Non-pigmented ciliary epithelial cell (primary cell): ENCODE measurements at regions not wholly inside any gene's neighbourhood (a gene's known extent, or its start where the extent isn't known, plus 50 kb on each side); places are given as distances from the start of the nearest gene placed in this dataset.

Experiments
- DNase-seq: peaks from one replicate; pipeline ENCODE4 v3.0.0-alpha.2; 2010; ENCODE audit warnings: low read depth

DNA sequence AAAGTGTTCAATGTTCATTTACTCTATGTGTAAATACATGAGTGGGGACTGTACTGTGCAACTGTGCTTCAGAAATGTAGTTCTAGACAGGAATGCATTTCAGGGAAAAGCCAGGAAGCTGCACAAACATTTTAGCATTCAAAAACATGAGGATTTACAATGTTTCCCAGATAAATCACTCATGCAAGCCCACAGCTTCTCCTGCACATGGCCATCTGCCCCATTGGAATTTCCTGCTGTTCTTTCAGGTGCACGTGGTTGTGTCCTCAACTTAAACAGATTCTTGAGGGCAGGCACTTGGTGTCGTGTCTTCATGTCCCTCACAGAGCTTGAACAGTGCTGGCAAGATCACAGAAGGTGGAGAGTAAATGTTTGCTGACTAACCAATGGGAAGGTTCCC lies 101.5 kb downstream of the UNC5CL start:
- no peak for DNase-seq

DNA sequence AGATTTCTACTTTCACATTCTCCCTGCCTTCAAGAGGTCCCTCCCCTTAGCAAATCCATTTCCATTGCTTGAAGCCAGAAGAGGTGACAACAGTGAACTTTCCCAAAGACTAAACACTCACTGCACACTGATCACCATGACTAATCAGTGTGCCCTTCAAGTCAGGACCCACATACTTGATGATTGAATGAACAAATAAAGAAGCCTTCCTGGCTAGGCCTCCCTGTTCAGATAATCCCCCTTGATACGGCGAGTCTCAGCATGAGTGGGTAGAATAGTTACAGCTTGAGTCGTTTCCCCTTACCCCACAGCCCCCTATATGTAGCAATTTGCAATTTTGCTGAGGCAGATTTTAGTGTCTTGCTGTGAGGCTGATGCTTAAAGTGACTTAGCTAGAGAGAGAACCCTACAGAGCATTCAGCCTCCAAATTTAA lies 102.2 kb downstream of the UNC5CL start:
- DNase-seq, result peak; percentile 90

DNA sequence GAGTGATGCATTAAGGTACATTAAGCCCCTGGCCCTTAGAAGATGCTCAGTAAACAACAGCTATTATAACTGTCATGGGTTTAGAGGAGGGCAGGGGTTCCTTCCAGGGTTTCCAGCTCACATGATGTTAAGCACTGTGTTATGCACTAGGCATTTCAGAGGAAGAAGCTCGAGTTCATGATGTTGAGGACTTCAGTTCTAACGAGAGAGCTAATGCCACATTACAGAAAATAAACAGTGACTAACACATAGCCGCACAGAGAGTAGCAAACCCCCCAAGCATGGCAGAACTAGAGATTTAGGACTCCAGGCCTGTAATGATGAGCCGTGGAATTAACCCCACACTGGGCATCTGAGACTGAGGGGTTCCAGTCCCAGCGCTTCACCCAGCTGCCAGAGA lies 105.2 kb downstream of the UNC5CL start:
- no peak for DNase-seq

DNA sequence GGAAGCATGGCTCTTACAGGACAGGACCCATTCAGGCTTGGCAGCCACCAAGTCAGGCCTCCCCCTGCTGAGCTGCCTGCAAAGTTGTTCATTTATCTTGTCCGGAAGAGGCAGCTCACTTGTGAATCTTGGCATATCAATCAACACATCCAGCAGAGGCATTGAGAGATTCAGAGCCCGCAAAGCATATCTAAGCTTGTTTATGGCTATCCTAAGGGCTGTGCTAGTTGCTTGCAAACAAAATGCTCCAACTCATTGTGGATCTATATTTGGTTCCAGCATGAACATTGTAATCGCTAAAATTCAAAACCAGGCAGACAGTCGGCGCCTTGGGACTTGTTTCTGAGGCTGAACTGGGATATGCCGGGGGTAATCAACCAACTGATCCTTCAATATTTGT lies 106.1 kb downstream of the UNC5CL start:
- no peak for DNase-seq

DNA sequence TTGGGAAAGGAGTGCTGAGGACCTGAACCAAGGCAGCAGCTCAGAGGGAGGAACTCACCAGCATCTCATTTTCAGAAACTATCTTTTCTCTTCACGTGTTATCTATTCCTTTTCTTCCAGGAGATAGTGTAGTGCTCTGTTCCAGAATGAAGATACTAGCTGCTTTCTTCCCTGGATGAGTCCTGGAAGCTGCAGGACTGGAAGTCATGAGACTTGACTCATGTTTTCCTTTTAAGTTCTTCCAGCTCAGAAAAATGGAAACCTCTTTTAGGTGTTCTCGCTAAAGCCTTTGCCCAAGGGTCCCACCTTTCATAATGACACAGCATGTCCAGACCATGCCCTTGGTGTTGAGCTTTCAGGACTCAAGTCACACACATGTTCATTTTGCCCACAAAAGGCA lies 106.7 kb downstream of the UNC5CL start:
- no peak for DNase-seq

DNA sequence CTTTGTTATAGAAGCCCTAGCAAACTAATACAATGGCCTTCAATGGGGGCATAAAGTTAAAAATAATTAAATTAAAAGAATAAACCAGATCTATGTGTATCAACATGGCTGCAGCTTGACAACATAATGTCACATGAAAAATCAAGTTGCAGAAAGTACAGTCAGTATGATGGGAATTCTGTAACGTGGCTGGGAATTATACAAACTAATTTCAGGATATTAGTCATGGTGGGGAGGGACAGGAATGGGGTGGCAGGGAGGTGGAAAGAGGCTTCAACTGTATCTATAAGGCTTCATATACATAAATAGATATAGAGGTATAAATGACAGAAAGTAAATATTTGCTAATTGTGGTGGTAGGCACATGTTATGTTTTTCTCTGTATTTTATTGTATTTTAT lies 107.1 kb downstream of the UNC5CL start:
- no peak for DNase-seq

DNA sequence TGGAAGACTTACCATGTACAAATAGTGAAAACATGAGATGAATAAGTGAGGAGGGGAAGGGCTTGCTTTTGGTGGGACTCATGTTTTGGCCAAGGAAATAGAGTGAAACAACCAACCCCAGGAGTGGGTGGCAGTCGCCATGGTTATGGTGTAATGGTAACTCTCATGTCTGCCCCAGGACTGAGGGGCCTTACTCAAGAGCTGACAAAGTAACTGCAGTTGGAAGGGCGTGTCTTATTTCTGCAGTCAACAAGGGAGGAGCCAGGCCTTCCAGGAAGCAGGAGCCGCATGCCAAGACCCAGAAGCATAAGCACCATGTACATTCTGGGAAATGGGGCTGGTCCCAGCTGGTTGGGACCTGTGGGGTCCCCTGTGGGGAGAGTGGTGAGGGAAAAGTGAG lies 108.5 kb downstream of the UNC5CL start:
- DNase-seq, result no peak

DNA sequence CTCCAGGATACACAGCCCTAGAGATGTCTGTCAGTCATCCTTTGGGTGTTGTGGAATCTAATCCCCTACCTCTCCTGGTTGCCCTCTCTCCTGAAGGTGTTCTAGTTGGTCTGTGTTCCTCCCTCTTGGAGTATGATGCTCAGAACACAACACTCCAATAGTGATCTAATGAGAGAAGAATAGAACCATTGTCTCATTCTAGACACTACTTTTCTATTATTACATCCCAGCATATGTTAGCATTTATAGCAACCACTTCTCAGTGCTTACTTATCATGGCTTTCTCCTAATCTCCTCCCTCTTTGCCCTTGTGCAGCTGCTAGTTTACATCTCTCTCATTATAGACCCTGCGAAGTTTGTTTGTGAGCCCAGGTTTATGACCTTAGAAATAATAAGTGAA lies 109.0 kb downstream of the UNC5CL start:
- no peak for DNase-seq

DNA sequence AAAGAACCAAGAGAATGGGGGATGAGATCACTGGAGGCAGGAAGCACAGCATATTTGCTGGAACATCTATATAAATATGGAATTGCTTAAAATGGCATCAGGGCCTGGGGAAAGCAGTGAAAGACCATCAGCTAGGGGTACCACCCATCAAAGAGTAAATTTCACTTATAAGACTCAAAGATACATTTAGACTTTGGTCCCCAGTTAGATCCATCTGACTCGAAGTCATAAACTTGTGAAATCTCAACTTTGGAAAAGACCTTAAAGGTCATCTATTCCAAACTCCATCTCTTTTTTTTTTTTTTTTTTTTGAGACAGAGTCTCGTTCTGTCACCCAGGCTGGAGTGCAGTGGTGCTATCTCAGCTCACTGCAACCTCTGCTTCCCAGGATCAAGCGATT lies 109.8 kb downstream of the UNC5CL start:
- no peak for DNase-seq

DNA sequence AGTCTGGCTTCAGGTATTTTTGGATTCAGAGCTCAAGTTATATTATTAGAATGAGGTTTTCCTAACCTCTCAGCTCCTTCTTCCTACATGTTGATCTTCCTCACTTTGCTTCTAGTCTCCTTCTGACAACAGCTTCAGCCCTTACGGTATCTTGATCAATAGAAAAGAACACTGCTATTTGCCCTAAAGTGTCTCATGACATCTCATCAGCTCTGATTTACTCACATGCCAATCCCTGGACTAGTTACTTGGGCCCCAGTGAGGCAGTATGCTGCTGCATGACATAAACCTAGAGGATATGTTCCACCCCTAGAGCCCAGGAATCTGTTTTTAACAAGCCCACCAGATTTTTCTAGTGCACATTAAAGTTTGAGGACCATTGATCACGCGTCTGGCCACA lies 110.3 kb downstream of the UNC5CL start:
- DNase-seq, result no peak

DNA sequence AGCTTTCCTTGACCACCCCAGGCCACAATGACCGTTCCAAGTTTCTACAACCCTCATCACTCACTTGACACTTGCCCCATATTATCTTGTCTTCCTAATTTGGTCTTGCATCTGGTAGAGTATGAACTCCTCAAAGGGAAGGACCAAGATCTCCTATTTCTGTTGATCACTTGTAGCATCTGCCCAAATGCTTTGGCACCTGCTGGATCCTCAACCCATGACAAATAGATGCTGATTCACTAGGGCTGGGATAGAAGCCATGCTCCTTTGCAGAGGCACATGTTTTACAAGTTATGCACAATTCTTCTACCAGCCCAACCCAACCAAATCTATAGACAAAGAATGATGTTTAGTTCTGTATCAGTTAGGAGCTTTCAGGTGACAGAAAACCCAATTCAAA lies 110.7 kb downstream of the UNC5CL start:
- no peak for DNase-seq

DNA sequence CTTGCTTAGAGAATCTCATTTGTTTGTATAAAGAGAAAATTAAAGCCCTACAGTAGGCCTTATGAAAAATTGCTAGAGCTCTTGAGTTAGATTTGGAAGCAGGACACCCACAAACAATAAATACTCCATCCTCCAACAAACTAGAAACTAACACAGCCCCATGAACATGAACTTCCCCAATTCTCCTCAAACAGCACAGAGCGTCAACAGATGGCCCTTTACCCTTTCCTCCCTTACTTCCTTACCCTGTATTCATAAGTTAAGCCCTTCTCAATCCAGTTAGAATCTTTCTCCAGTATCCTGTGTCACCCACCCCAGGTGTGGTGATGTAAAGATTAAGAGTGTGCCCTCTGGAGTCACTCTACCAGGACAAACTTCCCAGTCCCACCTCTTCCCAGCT lies 113.7 kb downstream of the UNC5CL start:
- DNase-seq, result no peak

DNA sequence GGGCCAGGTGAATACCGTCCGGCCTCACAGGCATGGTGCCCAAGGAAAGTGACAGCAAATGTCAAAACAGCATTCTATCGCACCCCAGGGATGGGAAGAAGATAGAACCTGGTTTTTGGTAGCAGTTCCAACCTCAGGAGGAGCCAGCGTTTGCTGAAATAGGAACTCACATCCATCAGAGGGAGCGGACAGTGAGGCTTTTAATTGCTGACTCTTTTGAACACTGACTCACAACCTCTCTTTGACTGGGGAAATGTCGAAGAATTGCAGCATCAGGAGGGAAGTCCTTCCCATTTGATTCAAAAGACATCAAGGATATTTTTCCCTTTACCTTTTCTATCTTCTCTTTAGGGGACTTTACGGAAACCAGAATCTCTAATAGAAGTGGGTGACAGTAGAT lies 114.2 kb downstream of the UNC5CL start:
- no peak for DNase-seq

DNA sequence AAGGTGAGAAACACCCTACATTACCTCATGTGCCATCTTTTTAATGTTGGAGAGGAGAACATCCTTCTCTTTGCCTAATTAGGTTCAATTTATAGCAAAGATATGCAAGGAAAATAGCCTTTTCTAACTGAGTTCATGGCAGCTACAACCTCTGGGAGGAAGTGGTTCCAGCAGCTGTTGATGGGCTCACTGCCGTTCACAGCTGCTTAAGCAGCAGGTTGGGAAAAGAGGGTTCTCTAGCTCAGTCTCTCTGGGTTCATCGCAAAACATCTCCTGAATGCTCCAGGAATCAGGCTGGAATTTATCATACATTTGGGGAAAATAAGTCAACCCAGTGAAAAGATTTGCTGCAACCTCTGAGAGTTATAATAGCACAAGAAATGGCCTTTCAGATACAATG lies 115.1 kb downstream of the UNC5CL start:
- no peak for DNase-seq

DNA sequence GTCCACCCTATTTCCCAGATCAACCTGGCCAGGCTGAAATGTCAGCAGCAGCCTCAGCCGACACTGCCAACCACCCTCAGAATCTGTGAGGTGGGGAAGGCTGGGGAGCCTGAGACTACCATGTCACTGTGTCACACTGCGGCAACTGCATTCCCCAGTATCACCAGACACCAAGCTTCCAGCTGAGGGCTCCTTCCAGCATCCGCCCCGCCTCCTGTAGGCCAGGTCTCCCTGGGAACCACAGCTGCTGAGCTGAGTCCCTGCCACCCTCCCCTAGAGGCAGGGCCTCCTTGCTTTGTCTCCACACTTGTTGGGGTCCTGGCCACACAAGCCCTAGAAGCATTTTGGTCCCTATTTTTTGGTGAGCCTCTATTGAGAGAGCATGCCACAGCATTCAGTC lies 115.7 kb downstream of the UNC5CL start:
- no peak for DNase-seq

DNA sequence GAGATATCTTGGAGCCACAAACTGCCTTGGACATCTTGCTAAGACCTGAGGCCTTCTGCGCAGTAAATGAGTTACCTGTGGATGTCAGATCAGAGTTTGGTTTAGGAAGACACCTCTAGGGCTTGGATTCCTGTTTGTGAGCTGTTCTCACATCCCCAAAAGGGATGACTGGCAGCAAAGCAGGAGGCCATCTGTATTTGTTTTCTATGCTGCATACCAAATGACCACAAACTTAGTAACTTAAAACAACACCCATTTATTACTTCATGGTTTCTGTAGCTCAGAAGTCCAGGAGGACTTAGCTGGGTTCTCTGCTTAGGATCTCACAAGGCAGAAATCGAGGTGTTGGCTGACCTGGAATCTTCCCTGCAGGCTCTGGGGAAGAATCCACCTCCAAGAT lies 116.7 kb downstream of the UNC5CL start:
- DNase-seq, result no peak

DNA sequence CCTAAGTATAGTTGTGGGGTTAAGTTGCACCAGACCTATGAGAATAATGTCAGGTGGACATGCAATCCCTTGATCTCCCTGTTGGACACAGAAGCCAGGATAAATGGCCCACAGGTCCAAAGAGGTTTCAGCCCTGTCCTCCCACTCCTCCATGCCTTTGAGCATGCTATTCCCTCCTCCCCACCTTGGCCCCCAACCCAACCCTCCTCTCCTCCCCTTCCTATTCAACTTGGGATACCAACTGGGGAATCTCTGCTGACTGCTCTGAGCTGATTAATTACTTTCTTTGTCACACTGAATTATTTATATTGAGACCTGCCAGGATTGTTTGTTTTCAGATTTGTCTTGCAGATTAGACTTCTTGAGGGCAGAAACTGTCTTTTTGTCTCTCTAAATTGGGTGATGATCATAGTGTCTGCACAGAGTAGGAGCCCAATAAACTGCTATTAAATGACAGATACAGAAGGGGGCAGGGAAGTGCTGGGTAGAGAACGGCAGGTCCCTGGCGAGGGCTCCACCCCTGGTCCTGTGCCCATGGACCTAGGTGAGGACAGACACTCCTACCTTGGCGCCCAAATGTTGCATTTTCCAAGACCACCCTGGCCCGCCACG lies 120.9 kb downstream of the UNC5CL start:
- no peak for DNase-seq

DNA sequence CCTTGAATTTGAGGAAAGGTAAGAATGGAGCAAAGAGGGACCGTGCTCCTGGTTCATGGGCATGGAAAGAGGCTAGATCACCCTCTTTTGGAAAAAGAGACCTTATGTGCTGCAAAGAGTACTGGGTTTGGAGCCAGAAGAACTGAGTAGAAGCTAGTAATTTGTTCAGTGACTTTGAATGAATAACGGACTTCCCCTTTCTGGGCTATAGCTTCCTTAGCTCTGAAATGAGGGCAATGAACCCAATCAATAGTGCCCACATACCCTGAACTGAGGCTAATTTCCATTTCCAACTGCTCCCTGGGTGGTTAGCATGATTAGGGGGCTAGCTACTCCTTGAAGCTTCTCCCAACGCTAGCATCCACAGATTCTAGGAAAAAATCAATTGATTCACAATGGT lies 121.4 kb downstream of the UNC5CL start:
- DNase-seq, result no peak

DNA sequence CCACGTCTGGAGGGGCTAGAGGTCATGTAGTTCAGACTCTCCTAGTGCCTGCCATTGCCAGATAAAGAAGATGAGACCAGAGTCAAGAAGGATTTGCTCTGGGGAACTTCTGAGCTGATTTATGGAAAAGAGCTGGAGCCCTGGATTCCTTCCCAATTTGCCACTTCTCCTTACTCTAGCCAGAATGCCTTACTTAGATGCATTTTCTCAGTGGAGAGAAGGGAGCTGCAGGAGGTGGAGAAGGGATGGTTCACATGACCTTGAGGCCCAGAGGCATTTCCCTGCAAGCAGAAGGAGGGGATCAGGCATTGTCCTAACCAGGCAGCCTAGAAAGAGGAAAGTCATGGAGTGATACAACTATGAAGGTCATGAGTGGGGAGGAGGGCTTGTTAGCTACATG lies 122.2 kb downstream of the UNC5CL start:
- no peak for DNase-seq

DNA sequence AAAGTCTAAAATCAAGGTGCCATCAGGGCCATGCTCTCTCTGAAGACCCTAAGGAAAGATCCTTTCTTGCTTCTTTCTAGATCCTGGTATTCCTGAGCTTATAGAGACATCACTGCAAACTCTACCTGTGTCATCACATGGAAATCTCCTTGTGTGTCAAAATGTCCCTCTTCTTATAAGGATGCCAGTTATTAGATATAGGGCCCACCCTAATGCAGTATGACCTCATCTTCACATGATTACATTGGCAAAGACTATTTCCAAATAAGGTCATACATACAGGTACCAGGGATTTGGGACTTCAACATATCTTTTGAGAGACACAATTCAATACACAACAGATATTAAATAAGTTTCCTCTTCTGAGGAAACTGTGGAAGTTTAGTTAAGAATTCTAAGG lies 123.9 kb downstream of the UNC5CL start:
- DNase-seq, result no peak

DNA sequence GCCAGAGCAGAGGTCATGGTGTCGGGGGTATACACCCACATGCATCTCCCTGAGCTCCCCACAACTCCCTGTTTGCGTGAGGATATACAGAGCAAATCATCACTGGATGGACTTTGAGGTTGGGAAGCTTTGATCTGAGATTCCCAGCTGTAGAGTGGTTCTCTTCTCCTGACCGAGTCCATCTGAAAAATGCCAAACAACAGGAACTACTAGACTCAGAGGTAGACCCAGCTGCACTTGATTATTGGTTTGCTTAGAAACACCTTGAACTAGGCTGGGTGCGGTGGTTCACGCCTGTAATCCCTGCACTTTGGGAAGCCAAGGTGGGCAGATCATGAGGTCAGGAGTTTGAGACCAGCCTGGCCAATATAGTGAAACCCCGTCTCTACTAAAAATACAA lies 125.0 kb downstream of the UNC5CL start:
- no peak for DNase-seq

DNA sequence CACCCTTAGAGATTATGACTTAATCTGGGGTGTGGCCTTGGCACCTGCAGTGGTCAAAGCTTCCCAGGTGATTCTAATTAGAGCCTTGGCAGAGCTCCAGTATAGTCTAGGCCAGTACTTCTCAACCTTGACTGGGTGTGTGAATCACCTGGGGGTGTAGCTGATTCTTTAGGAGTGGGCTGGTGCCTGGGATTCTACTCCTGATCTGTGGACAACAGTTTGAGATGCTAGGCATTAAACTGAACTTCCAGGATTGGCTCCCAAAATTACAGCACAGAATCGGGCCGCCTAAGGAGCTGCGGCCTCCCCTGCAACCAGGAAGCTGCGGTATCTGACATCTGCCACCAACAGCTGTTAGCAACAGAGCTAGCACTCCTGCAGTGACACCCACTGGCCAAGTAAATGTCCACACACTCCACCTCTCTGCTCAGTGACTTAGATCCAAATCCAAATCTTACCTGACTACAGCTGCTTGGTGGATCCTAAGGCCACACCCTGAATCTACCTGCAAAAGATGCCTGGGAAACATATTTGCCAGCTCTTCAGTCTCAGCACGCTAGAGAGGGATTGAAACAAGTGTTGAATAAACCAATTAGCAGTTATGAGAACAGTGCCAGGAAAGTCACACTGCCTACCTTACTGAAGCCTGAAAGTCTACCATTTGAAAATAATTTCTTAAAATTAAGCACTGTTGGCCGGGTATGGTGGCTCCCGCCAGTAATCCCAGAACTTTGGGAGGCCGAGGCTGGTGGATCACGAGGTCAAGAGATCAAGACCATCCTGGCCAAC lies 126.7 kb downstream of the UNC5CL start:
- DNase-seq, result no peak

DNA sequence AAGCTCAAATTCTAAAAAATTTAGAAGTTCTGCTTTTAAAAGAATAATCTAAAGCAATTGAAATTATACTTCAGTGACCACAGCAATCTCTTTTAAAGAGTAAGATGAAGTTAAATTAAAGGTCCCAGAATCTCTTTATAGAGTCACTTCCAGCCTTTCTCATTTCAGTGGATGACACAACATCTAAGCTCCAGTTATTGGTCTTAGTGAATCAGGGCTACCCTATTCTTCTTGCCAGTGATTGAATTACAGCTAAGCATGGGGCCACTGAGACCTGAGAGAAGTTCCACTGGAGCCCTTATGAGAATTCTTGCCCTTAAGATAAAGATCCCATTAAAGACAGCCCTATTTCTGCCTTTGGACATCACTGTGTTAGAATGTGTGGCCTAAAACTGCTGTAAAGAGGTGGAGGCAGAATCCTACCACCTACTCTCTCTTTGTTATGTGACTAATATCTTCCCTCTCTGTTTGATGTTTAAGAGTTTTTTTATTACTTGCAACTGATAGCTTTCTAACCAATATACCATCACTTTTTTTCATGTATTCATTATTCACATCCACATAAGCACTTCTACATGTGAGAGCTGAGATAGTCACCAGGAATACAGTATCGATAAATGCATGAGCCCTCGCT lies 128.6 kb downstream of the UNC5CL start:
- no peak for DNase-seq

DNA sequence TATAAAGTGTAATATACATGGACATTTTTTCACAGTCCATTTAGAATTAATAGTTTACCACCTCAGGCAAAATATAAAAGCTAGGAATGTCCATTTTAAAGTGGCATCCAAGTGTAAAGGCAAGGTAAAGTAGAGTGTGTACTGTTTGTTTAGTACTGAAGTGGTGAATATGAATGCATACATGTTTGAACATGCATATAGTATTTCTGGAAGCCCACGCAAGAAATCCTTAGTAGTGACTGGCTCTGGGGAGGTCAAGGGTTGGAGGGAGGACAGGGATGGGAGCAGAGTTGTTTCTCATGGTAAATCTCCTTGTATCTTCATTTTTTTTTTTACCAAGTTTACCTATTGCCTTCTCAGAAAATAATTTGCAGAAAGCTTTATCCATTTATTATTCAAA lies 129.2 kb downstream of the UNC5CL start:
- DNase-seq, result no peak
